OCI-LY7 (cell line): ENCODE measurements at regions not wholly inside any gene's neighbourhood (a gene's known extent, or its start where the extent isn't known, plus 50 kb on each side); places are given as distances from the start of the nearest gene placed in this dataset.

Source experiments
- CTCF ChIP-seq: fragments of 200-600 bp; sonication (generic); conservative IDR thresholded peaks from 2 replicates; pipeline ENCODE4 v1.5.1; 2014; ENCODE audit warnings: mild to moderate bottlenecking, antibody characterized with exemption, low read length, moderate library complexity, mixed read lengths
- EZH2phosphoT487 ChIP-seq: fragments of 200-600 bp; sonication (generic); IDR thresholded peaks from 2 replicates; pipeline ENCODE4 v1.6.1; 2018; ENCODE audit warnings: low read depth, borderline replicate concordance, mild to moderate bottlenecking, mixed run types, antibody characterized with exemption, low read length, moderate library complexity, mixed read lengths

GRCh38 chr6:40098774-40099173, 164.5 kb upstream of the MOCS1 start:
- TF ChIP-seq CTCF (no peak), EZH2phosphoT487 (no peak)
